HG03558 (cell line): ENCODE measurements at regions not wholly inside any gene's neighbourhood (a gene's known extent, or its start where the extent isn't known, plus 50 kb on each side); places are given as distances from the start of the nearest gene placed in this dataset.

Source experiments
- ATAC-seq: cut with Tn5 transposase; IDR thresholded peaks from one replicate; pipeline ENCODE4 v1.9.1; 2021; ENCODE audit warnings: moderate number of reproducible peaks; ENCODE audit not compliant: unreplicated experiment; ENCODE audit errors: extremely low read depth

DNA sequence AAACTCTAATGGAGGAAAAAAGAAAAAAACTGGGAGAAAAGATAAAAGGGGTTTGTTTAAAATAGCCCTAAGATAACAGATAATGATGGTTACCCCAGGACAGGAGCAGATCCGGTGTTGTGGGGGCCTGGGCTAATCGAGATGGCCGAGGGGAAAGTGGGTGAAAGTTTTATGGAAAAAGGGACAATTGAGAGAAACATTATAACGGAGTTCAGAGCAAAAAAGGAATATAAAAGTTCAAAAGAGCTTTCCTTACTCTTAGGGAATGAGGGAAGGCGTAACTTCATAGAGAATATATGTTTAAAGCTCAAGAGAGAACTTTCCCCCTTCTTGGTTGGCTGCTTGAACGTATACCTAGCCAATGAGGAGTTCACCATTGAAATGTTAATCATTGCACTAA, 131.4 kb downstream of the BAMBI start:
- no peak for ATAC-seq

GRCh38 chr10:28810057-28810870, 132.9 kb downstream of the BAMBI start:
- ATAC-seq: no peak

- no peak for ATAC-seq
These were observed 134.5 kb downstream of the BAMBI start for GRCh38 chr10:28811639-28812349.

DNA sequence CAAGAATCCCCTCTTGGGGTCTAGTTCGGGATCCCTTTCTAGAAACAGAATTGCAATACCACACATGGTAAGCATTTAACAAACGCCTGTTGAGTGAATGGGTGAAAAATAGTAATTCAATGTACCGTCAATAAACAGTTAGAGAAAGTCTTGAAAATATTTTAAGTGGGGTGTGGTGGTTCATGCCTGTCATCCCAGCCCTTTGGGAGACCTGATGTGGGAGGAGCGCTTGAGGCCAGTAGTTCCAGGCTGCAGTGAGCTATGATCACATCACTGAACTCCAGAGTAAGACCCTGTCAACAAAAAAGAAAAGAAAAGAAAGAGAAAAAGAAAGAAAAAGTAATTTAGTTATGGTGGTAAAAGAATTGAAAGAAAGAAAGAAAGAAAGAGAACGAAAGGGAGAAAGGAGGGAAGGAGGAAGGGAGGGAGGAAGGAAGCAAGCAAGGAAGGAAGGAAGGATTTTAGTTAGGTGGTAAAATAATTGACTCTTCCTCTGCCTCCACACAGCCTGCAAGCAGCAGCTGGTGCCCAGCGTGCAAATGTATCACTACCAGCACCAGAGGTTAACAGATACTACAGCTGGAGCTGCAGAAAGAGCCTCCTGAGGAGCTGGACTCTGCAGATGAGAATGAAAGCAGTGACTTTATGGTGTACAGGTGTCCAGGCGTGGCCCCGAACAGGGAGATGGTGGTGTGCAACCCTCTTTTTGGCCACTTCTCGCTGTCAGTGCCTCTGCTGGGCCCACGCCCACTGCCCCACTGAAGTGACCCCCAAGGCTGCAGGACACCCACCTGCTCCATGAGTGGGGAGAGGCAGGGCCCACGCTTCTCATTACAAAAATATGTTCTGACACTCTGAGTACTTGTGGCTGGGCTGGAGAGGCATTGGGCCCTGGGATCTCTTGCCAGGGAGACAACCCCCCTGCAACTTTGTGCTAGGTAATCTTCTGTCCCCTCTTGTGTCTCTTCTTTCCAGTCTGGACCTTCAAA, 135.4 kb downstream of the BAMBI start:
- ATAC-seq: no peak

DNA sequence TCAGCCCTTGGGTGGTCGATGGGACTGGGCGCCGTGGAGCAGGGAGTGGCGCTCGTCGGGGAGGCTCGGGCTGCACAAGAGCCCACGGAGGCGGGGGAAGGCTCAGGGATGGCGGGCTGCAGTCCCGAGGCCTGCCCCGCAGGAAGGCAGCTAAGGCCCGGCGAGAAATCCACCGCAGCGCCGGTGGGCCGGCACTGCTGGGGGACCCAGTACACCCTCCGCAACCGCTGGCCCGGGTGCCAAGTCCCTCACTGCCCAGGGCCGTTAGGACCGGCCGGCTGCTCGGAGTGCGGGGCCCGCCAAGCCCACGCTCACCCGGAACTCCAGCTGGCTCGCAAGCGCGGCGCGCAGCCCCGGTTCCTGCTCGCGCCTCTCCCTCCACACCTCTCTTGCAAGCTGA, 138.4 kb downstream of the BAMBI start:
- ATAC-seq: no peak

DNA sequence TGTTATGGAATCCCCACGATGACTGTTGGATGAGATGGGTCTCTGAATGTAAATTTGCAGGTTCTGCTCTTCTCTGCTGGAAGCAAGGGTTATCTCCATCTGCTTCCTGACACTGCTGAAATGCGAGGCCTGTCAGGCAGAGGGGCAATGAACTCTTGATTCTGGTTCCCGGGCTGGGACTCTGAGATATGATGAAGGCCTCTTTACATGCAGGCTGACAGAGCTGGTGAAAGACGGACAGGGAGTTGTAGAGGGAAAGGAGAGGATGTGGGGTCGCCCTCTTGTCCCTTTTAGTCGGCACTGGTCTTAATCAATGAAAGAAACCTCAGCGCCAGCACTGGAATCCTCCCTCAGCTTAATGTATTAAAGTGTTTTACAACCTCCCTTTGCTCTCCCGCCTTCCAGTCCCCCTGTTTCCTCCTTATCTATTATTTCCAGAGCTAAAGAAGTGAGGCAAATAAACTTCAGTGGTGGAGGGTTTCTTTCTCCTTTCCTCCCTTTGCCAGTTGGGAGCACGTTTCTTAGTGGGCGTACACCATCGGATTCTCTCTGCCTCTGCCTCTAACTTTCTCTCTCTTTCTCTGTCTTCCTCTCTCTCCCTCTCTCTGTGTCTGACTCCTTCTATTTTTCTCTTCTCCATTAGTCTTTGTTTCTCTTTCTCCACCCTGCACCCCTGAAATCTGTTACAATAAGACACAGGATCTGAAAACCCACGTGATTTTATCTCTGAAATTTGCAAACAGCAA, 145.6 kb downstream of the BAMBI start:
- no peak for ATAC-seq

DNA sequence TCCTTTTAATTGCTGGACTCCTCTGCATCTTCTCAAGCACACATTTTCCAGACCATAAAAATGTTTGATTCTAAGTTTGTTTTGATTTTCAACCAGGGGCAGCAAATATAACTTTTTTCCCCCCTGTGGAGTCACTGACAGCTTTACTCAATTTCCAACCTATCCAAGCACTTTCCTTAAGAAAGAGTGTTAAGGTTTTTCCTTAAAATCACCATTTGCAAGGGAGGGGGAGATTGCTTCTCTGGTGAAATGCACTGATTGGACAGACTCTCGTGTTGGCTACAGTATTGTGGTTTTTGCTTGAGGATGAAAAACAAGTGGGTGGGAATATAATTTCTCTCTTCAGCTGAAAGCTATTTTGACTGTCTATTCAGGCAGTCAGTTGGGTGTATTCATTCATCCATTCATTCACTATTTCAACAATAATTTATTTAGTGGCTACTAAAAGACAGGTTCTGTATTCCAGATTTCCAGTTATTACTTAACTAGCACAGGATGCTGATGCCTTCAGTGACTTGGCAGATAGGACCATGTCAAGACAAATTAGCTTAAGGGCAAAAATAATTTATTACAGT, 146.3 kb downstream of the BAMBI start:
- ATAC-seq: no peak

DNA sequence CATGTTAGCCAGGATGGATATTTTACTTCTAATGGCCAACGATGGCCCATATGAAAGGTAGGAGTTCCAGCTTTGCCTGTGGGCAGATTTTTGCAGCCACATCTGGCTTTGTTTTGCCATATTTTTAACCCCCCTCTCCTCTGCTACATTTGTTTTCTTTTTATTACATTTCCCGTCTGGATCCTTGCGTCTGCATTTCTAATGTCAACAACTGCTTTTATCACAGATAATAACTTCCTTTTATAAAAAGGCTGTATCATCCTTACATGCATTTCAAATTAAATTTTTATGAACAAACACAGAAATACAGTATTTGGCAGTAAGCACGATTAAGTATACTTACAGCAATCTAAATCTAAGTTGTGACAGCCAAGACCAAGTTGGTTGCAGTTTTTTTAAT, 156.0 kb downstream of the BAMBI start:
- no peak for ATAC-seq

GRCh38 chr10:28836435-28836743, 159.1 kb downstream of the BAMBI start:
- no peak for ATAC-seq

- no peak for ATAC-seq
These were observed 160.5 kb downstream of the BAMBI start for GRCh38 chr10:28837613-28838390.

GRCh38 chr10:28838908-28839307, 161.6 kb downstream of the BAMBI start:
- ATAC-seq: no peak

- ATAC-seq: no peak
These were observed 162.3 kb downstream of the BAMBI start for GRCh38 chr10:28839600-28840007.

DNA sequence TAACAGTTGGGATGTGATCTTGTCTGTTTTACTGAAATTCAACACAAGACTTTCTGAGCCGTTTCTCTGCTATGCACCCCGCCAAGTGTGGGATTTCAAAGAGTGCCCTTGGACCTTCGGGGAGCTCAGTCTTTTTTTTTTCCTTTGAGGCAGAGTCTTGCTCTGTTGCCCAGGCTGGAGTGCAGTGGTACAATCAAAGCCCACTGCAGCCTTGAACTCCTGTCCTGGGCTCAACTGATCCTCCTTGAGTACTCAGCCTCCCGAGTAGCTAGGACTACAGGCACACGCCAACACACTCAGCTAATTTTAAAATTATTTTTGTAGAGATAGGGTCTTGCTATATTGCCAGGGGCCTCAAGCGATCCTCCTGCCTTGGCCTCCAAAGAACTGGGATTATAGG, 162.9 kb downstream of the BAMBI start:
- no peak for ATAC-seq

- no peak for ATAC-seq
These were observed 163.7 kb downstream of the BAMBI start for GRCh38 chr10:28840971-28841370.

- no peak for ATAC-seq
These were observed 164.3 kb downstream of the BAMBI start for GRCh38 chr10:28841625-28842024.

DNA sequence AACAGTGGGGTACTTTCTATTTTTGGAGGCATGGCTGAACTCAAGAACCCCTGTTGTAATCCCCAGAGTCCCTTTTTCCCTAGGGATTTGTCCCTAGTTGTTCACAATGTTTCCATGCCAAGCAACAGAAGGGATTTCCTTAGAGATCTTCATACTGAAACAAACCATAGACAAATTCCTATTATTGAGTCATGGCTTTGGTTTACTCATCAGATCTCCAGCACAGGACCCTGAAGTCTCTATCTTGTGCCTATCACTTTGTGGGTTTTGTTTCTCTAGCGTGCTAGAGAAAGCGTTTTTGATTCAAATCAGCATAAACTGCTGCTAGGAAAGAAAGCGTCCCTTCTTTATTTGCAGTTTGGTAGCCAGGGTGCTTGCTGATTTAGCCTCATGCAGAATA, 165.0 kb downstream of the BAMBI start:
- ATAC-seq: no peak

DNA sequence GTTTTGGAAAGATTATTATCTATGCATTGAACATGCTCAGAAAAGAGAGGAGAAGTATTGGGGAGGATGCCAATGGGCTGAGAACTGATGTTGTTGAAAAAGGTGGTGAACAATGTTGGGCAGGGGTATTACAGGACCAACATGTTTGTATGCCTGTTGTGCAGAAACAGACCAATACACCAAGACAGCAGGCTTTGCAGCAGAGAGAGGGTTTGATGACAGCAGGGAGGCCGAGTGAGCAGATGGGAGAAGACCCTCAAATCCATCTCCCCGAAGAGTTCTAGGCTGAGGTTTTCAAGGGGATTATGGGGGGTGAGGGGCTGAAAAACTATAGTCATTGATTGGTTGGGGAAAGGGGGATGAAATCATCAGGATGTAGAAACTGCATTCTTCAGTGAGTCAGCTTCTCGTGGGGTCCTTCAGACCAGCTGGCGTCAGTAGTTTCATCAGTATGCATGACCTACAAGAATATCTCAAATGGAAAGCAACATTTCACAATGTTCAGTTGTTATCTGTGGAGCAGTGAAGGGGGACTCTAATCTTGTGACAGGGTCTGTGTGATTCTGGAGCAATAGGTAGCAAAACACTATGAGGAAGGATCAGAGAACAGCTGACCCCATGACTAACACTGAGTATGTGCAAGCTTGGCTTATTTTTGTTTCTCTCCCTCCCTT, 167.8 kb downstream of the BAMBI start:
- ATAC-seq: no peak

- no peak for ATAC-seq
These were observed 172.0 kb downstream of the BAMBI start for GRCh38 chr10:28849309-28849708.
